Spleen (tissue), 7 donors: ENCODE measurements at regions not wholly inside any gene's neighbourhood (a gene's known extent, or its start where the extent isn't known, plus 50 kb on each side); places are given as distances from the start of the nearest gene placed in this dataset.

Experiments used
- POLR2A ChIP-seq, 3 donors: fragments of 450-650 bp; IDR thresholded peaks; one replicate each; pipeline ENCODE4 v1.5.1; 2017; ENCODE audit warnings: antibody characterized with exemption in 3 of 3, mild to moderate bottlenecking in 1 of 3
- POLR2AphosphoS5 ChIP-seq, 3 donors: sonication (generic); formaldehyde crosslinking; IDR thresholded peaks; one replicate each; pipeline ENCODE4 v1.5.1; 2017; ENCODE audit warnings: antibody characterized with exemption in 3 of 3
- TF ChIP-seq, protein P1 (sequence below), 11 experiments: fragments of 200-600 bp in 7 of 11; fragments of 450-650 bp in 4 of 11; sonication (generic) in 4 of 11; IDR thresholded peaks in 8 of 11; conservative IDR thresholded peaks in 3 of 11; 1 replicate in 7 of 11; 2 replicates in 4 of 11; pipeline versions ENCODE4 v1.4.0 to v1.8.0; 2016 to 2021; ENCODE audit warnings: antibody characterized with exemption in 11 of 11, inconsistent platforms in 4 of 11, mild to moderate bottlenecking in 1 of 11
- donor health status: DM: no; HTN: no; CAD: no; lungs with moderate emphysema.
- donor health status: DM: no; HTN: no; CAD: no.
- donor health status: DM: no; HTN: no; CAD: no.

DNA sequence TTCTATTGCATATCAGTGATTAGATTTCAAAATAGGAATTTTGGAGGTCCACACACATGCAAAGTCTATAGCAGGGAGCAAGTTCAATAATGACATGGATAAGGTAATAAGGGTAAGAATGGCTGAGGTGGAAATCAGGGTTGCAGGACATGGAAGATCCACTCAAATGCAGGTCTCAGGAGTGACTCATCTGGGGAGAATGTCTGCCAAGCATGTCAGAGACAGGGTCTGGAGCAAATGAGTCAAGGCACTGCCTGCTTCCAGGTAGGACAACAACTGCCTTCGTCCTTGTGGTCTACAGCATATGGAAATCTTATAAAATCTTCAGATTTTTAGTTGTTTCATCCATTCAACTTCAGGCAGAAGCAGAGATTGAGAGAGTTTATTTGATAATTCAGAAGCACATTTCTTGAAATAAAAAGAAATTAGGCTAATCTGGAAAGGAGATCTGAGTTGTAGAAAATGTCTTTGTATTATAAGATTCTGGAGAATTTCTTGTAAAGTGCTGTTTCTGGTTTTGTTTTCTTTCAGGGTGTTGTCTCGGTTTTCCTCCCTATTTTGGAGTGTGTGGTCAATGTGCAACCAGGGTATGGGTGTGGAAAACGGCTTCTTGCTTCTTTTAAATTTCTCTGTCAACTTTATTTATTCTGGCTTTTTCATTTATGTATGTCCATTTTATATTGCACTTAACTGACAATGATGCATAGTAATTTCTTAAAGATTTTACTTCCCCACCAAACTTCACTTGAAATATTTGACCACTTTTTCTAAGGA, 748.8 kb downstream of the LIG4 start:
- TF ChIP-seq, protein P1, sequence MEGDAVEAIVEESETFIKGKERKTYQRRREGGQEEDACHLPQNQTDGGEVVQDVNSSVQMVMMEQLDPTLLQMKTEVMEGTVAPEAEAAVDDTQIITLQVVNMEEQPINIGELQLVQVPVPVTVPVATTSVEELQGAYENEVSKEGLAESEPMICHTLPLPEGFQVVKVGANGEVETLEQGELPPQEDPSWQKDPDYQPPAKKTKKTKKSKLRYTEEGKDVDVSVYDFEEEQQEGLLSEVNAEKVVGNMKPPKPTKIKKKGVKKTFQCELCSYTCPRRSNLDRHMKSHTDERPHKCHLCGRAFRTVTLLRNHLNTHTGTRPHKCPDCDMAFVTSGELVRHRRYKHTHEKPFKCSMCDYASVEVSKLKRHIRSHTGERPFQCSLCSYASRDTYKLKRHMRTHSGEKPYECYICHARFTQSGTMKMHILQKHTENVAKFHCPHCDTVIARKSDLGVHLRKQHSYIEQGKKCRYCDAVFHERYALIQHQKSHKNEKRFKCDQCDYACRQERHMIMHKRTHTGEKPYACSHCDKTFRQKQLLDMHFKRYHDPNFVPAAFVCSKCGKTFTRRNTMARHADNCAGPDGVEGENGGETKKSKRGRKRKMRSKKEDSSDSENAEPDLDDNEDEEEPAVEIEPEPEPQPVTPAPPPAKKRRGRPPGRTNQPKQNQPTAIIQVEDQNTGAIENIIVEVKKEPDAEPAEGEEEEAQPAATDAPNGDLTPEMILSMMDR (IDR thresholded peaks at IDR 0.05 in 8 of 11, conservative IDR thresholded peaks at IDR 0.05 in 3 of 11), result no peak
- TF ChIP-seq POLR2A (IDR thresholded peaks at IDR 0.05), result no peak
- no peak for TF ChIP-seq POLR2AphosphoS5 (IDR thresholded peaks at IDR 0.05)
